MCF 10A (cell line): ENCODE measurements at regions not wholly inside any gene's neighbourhood (a gene's known extent, or its start where the extent isn't known, plus 50 kb on each side); places are given as distances from the start of the nearest gene placed in this dataset.

ENCODE experiments used
- BruUV-seq: library from RNA; stranded (reverse); fragments of 400-500 nt; replicated peaks from 2 replicates; lab custom pipeline; 2021; lab: Mats Ljungman, UMichigan
- CTCF ChIA-PET: fragments of 300-600 bp; sonication (Branson Sonifier 250); formaldehyde crosslinking; extraction: SDS; loops from one replicate; lab custom pipeline; 2021; ENCODE audit warnings: antibody characterized with exemption, inconsistent platforms; lab: Yijun Ruan, JAX
- POLR2A ChIA-PET: fragments of 300-600, 350-650 bp; sonication (Branson Sonifier 250); formaldehyde crosslinking; extraction: SDS; loops from one replicate; lab custom pipeline; 2020; ENCODE audit warnings: antibody characterized with exemption, inconsistent platforms; lab: Yijun Ruan, JAX
- DNase-seq: peaks from one replicate; pipeline ENCODE4 v3.0.0-alpha.2; 2018; ENCODE audit not compliant: unreplicated experiment
- H3K27ac Mint-ChIP-seq: one replicate; pipeline ENCODE4 v1.8.0; 2022; ENCODE audit warnings: mild to moderate bottlenecking, low read depth, mixed read lengths; ENCODE audit not compliant: unreplicated experiment
- H3K27me3 Mint-ChIP-seq: one replicate; pipeline ENCODE4 v1.8.0; 2022; ENCODE audit warnings: mixed read lengths; ENCODE audit not compliant: insufficient read depth, unreplicated experiment
- H3K36me3 Mint-ChIP-seq: one replicate; pipeline ENCODE4 v1.8.0; 2022; ENCODE audit warnings: mild to moderate bottlenecking, moderate library complexity, mixed read lengths; ENCODE audit not compliant: insufficient read depth, unreplicated experiment
- H3K4me1 Mint-ChIP-seq: one replicate; pipeline ENCODE4 v1.8.0; 2022; ENCODE audit warnings: mixed read lengths; ENCODE audit not compliant: insufficient read depth, unreplicated experiment
- H3K4me3 Mint-ChIP-seq: one replicate; pipeline ENCODE4 v1.8.0; 2022; ENCODE audit warnings: mild to moderate bottlenecking, moderate library complexity, mixed read lengths; ENCODE audit not compliant: unreplicated experiment
- H3K9me3 Mint-ChIP-seq: one replicate; pipeline ENCODE4 v1.8.0; 2022; ENCODE audit warnings: mixed read lengths; ENCODE audit not compliant: unreplicated experiment
- intact Hi-C: fragments of 100-400 bp; cut with micrococcal nuclease; formaldehyde crosslinking; loops from 2 replicates; pipeline ENCODE4 v1.14.1; 2022
- TF ChIP-seq, protein P1 (sequence below): fragments of 200-600 bp; IDR thresholded peaks from one replicate; pipeline ENCODE4 v1.8.0; 2022; ENCODE audit warnings: antibody characterized with exemption, mild to moderate bottlenecking; ENCODE audit not compliant: unreplicated experiment

DNA sequence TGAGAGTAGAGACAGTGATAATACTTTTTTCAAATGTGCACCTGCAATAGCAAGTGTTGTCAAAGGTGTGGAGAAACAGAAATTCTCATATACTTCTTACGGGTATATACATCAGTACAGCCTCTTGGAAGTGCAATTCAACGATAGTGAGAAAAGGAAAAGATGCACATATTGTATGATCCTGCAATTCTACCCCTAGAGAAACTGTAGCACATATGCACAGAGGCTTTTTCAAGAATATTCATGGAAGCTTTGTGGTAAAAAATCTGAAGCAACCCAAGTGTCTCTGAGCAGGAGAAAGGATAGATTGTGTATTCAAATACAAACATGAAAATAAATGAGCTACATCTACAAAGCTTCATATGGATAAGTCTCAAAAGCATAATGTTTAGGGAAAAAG is 94.7 kb upstream of the PREP start:
- H3K9me3 Mint-ChIP-seq, result no peaks in the 10 kb centered on the region
- no peaks in the 10 kb centered on the region for H3K27me3 Mint-ChIP-seq
- DNase-seq, result no peak
- intact Hi-C loops, result no loop called here
- no peak overlapping the region for H3K27ac Mint-ChIP-seq
- no TSS peak for BruUV-seq
- ChIA-PET POLR2A (interaction anchor here (0.7 kb wide), 1 partner anchor 579 kb away, joined by 3 read pairs; no protein-coding TSS in a partner anchor), CTCF (interaction anchor here (1.4 kb wide), 1 partner anchor 804 kb away, joined by 3 read pairs; no protein-coding TSS in a partner anchor)
- H3K4me3 Mint-ChIP-seq, result no peak overlapping the region
- H3K4me1 Mint-ChIP-seq, result no peaks in the 10 kb centered on the region
- TF ChIP-seq, protein P1, sequence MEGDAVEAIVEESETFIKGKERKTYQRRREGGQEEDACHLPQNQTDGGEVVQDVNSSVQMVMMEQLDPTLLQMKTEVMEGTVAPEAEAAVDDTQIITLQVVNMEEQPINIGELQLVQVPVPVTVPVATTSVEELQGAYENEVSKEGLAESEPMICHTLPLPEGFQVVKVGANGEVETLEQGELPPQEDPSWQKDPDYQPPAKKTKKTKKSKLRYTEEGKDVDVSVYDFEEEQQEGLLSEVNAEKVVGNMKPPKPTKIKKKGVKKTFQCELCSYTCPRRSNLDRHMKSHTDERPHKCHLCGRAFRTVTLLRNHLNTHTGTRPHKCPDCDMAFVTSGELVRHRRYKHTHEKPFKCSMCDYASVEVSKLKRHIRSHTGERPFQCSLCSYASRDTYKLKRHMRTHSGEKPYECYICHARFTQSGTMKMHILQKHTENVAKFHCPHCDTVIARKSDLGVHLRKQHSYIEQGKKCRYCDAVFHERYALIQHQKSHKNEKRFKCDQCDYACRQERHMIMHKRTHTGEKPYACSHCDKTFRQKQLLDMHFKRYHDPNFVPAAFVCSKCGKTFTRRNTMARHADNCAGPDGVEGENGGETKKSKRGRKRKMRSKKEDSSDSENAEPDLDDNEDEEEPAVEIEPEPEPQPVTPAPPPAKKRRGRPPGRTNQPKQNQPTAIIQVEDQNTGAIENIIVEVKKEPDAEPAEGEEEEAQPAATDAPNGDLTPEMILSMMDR, result no peak
- H3K36me3 Mint-ChIP-seq, result no peaks in the 10 kb centered on the region

DNA sequence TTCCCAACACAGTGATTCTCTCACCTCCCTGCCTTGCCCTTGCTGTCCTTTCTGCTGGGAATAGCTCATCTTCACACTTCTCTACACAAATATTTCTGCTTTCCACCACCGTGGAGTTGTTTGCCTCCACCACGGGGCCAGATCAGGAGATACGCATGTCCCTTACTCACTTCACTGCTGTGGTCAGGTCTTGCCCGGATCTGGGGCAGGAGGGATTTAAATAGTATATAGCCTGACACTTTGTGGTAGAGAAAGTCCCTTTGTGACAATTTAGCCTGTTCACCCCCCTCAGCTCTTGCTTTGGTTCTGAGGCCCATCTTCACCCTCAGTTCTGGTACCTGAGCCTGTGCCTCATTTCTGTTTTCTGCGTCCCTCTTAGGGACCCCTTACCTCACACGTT is 92.6 kb upstream of the PREP start:
- intact Hi-C loops, result no loop called here
- H3K9me3 Mint-ChIP-seq, result no peaks in the 10 kb centered on the region
- TF ChIP-seq, protein P1, result no peak
- DNase-seq, result no peak
- CTCF ChIA-PET, result interaction anchor here (0.6 kb wide), 1 partner anchor 32 kb away, joined by 3 read pairs; no protein-coding TSS in a partner anchor
- POLR2A ChIA-PET, result no interaction called here
- H3K36me3 Mint-ChIP-seq, result no peaks in the 10 kb centered on the region
- H3K4me3 Mint-ChIP-seq, result no peak overlapping the region
- BruUV-seq, result no TSS peak
- no peaks in the 10 kb centered on the region for H3K27me3 Mint-ChIP-seq
- H3K27ac Mint-ChIP-seq, result no peak overlapping the region
- H3K4me1 Mint-ChIP-seq, result no peaks in the 10 kb centered on the region

DNA sequence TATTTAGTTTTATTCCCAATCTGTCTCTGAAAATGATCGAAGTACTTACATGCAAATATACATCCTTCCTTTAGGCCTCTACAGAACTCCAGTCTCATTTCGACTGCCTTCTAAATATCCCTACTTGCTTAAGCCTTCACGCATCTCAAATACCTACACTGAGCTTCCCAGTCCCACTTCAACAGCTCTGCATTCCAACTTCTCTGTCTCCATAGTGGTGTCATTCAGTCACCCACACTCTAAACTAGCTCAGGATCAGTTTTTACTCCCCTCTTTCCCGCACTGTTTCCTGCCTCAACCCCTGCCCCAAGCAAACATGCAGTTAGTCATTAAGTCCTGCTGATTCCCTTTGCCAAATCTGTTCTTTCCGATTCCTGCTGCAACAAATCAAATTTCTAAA is 91.8 kb upstream of the PREP start:
- no peaks in the 10 kb centered on the region for H3K9me3 Mint-ChIP-seq
- CTCF ChIA-PET, result no interaction called here

DNA sequence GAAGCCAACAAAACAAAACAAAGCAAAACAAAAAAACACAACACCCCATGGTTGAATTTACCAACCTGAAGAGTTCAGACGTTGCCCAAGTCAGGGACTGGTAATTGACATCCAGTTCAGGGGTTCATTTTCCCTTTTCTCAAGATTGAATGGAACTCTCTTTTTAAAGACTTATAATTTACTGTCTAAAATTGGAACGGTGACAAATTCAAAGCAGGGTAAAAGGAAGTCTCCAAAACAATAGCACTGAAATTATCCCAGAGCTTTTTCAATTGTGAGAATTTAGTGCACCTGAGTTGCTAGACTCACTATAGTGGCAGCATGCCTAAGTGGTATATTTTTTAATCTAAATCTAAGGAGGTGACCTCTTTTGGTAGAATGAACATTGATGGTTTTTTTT is 90.9 kb upstream of the PREP start:
- CTCF ChIA-PET, result interaction anchor here (0.6 kb wide), 2 partner anchors 242 to 693 kb away, joined by 3 read pairs; no protein-coding TSS in a partner anchor
- intact Hi-C loops, result no loop called here
- H3K27me3 Mint-ChIP-seq, result no peaks in the 10 kb centered on the region
- POLR2A ChIA-PET, result interaction anchor here (0.6 to 0.7 kb wide), 2 partner anchors 480 to 1966 kb away, joined by 3 to 5 read pairs; partner anchors contain the start of gene PDSS2
- H3K36me3 Mint-ChIP-seq, result no peaks in the 10 kb centered on the region
- H3K27ac Mint-ChIP-seq, result no peak overlapping the region
- H3K9me3 Mint-ChIP-seq, result no peaks in the 10 kb centered on the region
- no peak for DNase-seq
- no TSS peak for BruUV-seq
- TF ChIP-seq, protein P1, result no peak
- H3K4me3 Mint-ChIP-seq, result no peak overlapping the region
- H3K4me1 Mint-ChIP-seq, result peaks cover 10% of the 10 kb centered on the region

More for the DNA sequence above, 91.8 kb upstream of the PREP start:
- peaks cover under 1% of the 10 kb centered on the region for H3K4me1 Mint-ChIP-seq
- no peaks in the 10 kb centered on the region for H3K36me3 Mint-ChIP-seq
- TF ChIP-seq, protein P1, result no peak
- no peak overlapping the region for H3K27ac Mint-ChIP-seq
- no TSS peak for BruUV-seq
- H3K4me3 Mint-ChIP-seq, result no peak overlapping the region
- POLR2A ChIA-PET, result no interaction called here
- no peak for DNase-seq
- no peaks in the 10 kb centered on the region for H3K27me3 Mint-ChIP-seq
- intact Hi-C loops, result no loop called here
